Astrocyte of the spinal cord (primary cell): ENCODE measurements at regions not wholly inside any gene's neighbourhood (a gene's known extent, or its start where the extent isn't known, plus 50 kb on each side); places are given as distances from the start of the nearest gene placed in this dataset.

Experiments used
- DNase-seq: peaks from one replicate; pipeline ENCODE4 v3.0.0; 2011; ENCODE audit warnings: low read depth, low spot score
- H3K4me3 ChIP-seq: 2 replicates; pipeline ENCODE4 v1.5.1; 2011; ENCODE audit warnings: low read depth, mild to moderate bottlenecking, low read length, moderate library complexity
- CTCF ChIP-seq: IDR thresholded peaks from 2 replicates; pipeline ENCODE4 v1.5.1; 2012; ENCODE audit warnings: low read depth, mild to moderate bottlenecking, low read length, inconsistent platforms
- in situ Hi-C: cut with HindIII; loops from 2 replicates; pipeline ENCODE4 v1.10.0; 2017; ENCODE audit warnings: low sequenced_read_pairs

- in situ Hi-C loops: no loop called here
- no peak overlapping the region for H3K4me3 ChIP-seq
- TF ChIP-seq CTCF: no peak
- DNase-seq: peak; percentile 40
These were observed 114.4 kb downstream of the DMRTA2 start for GRCh38 chr1:50308878-50309277.

DNA sequence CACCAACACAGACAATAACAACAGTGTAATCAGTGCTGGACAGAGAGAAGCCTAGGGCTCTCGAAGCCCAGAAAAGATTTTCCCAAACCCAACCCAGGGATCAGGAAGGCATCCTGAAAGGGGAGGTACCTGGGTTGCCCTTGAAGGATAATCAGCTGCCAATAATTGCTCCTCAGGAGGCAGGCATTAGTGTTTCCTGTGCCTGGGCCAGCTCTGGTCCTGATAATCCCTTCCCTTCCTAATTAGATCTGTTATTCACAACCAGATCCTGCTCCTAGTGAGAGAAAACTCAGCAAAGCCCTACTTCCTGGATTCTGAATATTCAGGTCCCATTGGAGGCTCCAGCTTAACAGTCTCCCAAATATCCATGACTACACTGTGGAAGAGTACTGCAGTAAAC lies 117.4 kb downstream of the DMRTA2 start:
- in situ Hi-C loops: no loop called here
- no peak for TF ChIP-seq CTCF
- no peak overlapping the region for H3K4me3 ChIP-seq
- DNase-seq: no peak

- TF ChIP-seq CTCF: no peak
- H3K4me3 ChIP-seq: no peak overlapping the region
- no peak for DNase-seq
- in situ Hi-C loops: no loop called here
These were observed 122.9 kb downstream of the DMRTA2 start for GRCh38 chr1:50300297-50300696.

GRCh38 chr1:50295566-50295965 lies 127.7 kb downstream of the DMRTA2 start:
- in situ Hi-C loops: no loop called here
- DNase-seq: no peak
- no peak for TF ChIP-seq CTCF
- no peak overlapping the region for H3K4me3 ChIP-seq

DNA sequence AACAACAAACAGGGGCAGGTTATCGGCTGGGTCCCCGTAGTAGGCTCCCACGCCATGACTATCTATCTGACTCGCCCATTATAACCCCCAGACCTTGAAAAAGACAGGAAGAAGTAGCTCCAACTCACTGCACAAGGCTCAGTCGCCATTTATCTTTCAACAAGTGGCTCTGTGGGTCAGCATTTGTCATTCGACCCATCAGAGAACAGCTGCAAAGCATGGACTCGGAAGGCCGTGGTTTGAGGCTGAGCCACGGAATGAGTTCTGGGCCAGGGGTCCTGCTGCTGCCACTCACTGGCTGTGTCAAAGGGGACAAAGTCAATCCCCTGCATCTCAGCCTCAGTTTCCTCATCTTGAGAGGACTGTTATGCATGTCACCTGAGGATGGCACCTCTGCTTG lies 131.0 kb downstream of the DMRTA2 start:
- TF ChIP-seq CTCF: no peak

DNA sequence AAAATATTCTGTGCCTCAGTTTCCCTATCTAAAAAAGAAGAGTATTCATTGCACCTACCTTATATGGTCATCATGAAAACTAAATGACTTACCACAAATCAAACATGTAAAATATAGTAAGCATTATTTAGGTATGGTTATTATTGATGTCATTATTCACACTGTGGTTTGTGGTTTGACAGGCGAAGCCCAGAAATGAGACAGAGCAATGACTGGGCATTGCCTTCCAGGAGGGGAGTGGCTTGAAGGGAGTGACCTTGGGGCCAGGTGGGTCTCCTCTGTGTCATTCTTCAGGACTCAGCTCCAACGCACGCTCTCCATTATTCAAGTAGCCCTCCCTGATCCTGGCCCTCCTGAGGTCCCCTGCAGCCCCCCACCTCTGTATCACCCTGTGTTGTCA lies 133.7 kb downstream of the DMRTA2 start:
- DNase-seq: no peak
- TF ChIP-seq CTCF: no peak
- no peak overlapping the region for H3K4me3 ChIP-seq
- in situ Hi-C loops: no loop called here

More for the DNA sequence above, 131.0 kb downstream of the DMRTA2 start:
- DNase-seq: no peak
- in situ Hi-C loops: no loop called here
- no peak overlapping the region for H3K4me3 ChIP-seq

DNA sequence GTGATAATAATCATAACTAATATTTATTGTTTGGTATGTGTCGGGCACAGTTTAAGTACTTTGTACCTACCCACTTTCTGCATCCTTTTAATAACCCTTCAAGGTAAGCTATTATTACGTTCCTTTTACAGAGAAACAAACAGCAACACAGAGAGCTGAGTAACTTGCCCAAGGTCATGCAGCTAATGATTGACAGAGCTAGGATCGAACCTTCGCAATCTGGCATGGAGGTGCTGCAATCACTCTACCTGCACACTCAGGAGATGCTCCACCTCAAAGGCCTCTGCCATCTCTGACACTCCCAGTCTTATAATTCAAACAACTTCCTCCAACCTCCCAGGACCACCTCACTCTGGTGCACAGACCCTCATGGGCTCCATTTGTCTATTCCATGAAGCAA lies 137.2 kb downstream of the DMRTA2 start:
- in situ Hi-C loops: no loop called here
- no peak for TF ChIP-seq CTCF
- no peak overlapping the region for H3K4me3 ChIP-seq
- no peak for DNase-seq
